ENCODE measurements at regions not wholly inside any gene's neighbourhood (a gene's known extent, or its start where the extent isn't known, plus 50 kb on each side); places are given as distances from the start of the nearest gene placed in this dataset.

GRCh38 chr10:59962756-59963155, 56.4 kb upstream of the CCDC6 start:
- Histone ChIP-seq H4K20me1 (ENCODE audit: insufficient read depth, low read length) (no peaks in the 10 kb centered on the region), H3K27ac (ENCODE audit: low read depth, low read length, poor library complexity, severe bottlenecking) (no peak overlapping the region), H2AFZ (ENCODE audit: low read length) (no peak overlapping the region), H3K9me3 (ENCODE audit: low read length) (no peaks in the 10 kb centered on the region), H3K36me3 (ENCODE audit: insufficient read depth, low read length) (no peaks in the 10 kb centered on the region), H3K4me2 (ENCODE audit: low read length) (no peak overlapping the region), H3K79me2 (ENCODE audit: insufficient read depth, low read depth, low read length) (no peaks in the 10 kb centered on the region), H3K4me1 (ENCODE audit: insufficient read depth, low read length, poor library complexity, severe bottlenecking) (no peaks in the 10 kb centered on the region), H3K9me2 (ENCODE audit: insufficient read depth, low read length) (no peaks in the 10 kb centered on the region), H3K4me3 (ENCODE audit: low read depth, low read length, poor library complexity, severe bottlenecking) (no peak overlapping the region)
- CTCF ChIA-PET (ENCODE audit: unreplicated experiment) = no interaction called here
- BruUV-seq (replicated peaks) = no TSS peak
- intact Hi-C loops (cut with micrococcal nuclease; ENCODE audit: unreplicated experiment) = no loop called here
- no peak for TF ChIP-seq EZH2phosphoT487 (IDR thresholded peaks at IDR 0.05; ENCODE audit: borderline replicate concordance, low read depth, low read length)
- TF ChIP-seq, protein P1, sequence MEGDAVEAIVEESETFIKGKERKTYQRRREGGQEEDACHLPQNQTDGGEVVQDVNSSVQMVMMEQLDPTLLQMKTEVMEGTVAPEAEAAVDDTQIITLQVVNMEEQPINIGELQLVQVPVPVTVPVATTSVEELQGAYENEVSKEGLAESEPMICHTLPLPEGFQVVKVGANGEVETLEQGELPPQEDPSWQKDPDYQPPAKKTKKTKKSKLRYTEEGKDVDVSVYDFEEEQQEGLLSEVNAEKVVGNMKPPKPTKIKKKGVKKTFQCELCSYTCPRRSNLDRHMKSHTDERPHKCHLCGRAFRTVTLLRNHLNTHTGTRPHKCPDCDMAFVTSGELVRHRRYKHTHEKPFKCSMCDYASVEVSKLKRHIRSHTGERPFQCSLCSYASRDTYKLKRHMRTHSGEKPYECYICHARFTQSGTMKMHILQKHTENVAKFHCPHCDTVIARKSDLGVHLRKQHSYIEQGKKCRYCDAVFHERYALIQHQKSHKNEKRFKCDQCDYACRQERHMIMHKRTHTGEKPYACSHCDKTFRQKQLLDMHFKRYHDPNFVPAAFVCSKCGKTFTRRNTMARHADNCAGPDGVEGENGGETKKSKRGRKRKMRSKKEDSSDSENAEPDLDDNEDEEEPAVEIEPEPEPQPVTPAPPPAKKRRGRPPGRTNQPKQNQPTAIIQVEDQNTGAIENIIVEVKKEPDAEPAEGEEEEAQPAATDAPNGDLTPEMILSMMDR (conservative IDR thresholded peaks at IDR 0.05; ENCODE audit: low read length) = no peak
- DNase-seq (ENCODE audit: low spot score) = no peak
- POLR2A ChIA-PET = no interaction called here

DNA sequence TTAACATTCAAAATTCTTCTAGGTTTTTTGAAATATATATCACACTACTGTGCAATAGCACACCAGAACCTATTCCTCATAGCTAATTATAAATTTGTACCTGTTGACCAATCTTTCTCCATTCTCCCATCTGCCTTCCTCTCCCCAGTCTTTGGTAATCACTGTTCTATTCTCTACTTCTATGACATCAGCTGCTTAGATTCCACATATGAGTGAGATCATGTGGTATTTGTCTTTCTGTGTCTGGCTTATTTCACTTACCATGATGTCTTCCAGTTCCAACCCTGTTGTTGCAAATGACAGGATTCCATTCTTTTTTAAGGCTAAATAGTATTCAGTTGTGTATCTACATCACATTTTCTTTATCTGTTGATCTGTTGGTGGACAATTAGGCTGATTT, 54.4 kb upstream of the CCDC6 start:
- no peak for TF ChIP-seq EZH2phosphoT487 (IDR thresholded peaks at IDR 0.05; ENCODE audit: borderline replicate concordance, low read depth, low read length)
- TF ChIP-seq, protein P1 (conservative IDR thresholded peaks at IDR 0.05; ENCODE audit: low read length) = no peak
- Histone ChIP-seq H3K27ac (ENCODE audit: low read depth, low read length, poor library complexity, severe bottlenecking) (no peak overlapping the region), H2AFZ (ENCODE audit: low read length) (no peak overlapping the region), H3K4me1 (ENCODE audit: insufficient read depth, low read length, poor library complexity, severe bottlenecking) (no peaks in the 10 kb centered on the region), H3K79me2 (ENCODE audit: insufficient read depth, low read depth, low read length) (no peaks in the 10 kb centered on the region), H3K9me3 (ENCODE audit: low read length) (no peaks in the 10 kb centered on the region), H3K4me3 (ENCODE audit: low read depth, low read length, poor library complexity, severe bottlenecking) (no peak overlapping the region), H3K36me3 (ENCODE audit: insufficient read depth, low read length) (no peaks in the 10 kb centered on the region), H3K4me2 (ENCODE audit: low read length) (no peak overlapping the region), H3K9me2 (ENCODE audit: insufficient read depth, low read length) (no peaks in the 10 kb centered on the region), H4K20me1 (ENCODE audit: insufficient read depth, low read length) (no peaks in the 10 kb centered on the region)
- POLR2A ChIA-PET = no interaction called here
- no peak for DNase-seq (ENCODE audit: low spot score)
- intact Hi-C loops (cut with micrococcal nuclease; ENCODE audit: unreplicated experiment) = no loop called here
- CTCF ChIA-PET (ENCODE audit: unreplicated experiment) = no interaction called here
- no TSS peak for BruUV-seq (replicated peaks)

- no peaks in the 10 kb centered on the region for H3K9me3 ChIP-seq (ENCODE audit: low read length)
- H4K20me1 ChIP-seq (ENCODE audit: insufficient read depth, low read length) = no peaks in the 10 kb centered on the region
- no peaks in the 10 kb centered on the region for H3K36me3 ChIP-seq (ENCODE audit: insufficient read depth, low read length)
- H3K27ac ChIP-seq (ENCODE audit: low read depth, low read length, poor library complexity, severe bottlenecking) = no peak overlapping the region
- no peaks in the 10 kb centered on the region for H3K79me2 ChIP-seq (ENCODE audit: insufficient read depth, low read depth, low read length)
- ChIA-PET CTCF (ENCODE audit: unreplicated experiment) (no interaction called here), POLR2A (interaction anchor here (0.6 to 1.3 kb wide), 2 partner anchors 32 to 289 kb away, joined by 3 to 6 read pairs; no protein-coding TSS in a partner anchor)
- no TSS peak for BruUV-seq (replicated peaks)
- intact Hi-C loops (cut with micrococcal nuclease; ENCODE audit: unreplicated experiment) = no loop called here
- no peak overlapping the region for H3K4me2 ChIP-seq (ENCODE audit: low read length)
- no peak overlapping the region for H2AFZ ChIP-seq (ENCODE audit: low read length)
- TF ChIP-seq EZH2phosphoT487 (IDR thresholded peaks at IDR 0.05; ENCODE audit: borderline replicate concordance, low read depth, low read length) = no peak
- TF ChIP-seq, protein P1 (conservative IDR thresholded peaks at IDR 0.05; ENCODE audit: low read length) = no peak
- DNase-seq (ENCODE audit: low spot score) = no peak
- no peaks in the 10 kb centered on the region for H3K4me1 ChIP-seq (ENCODE audit: insufficient read depth, low read length, poor library complexity, severe bottlenecking)
- H3K9me2 ChIP-seq (ENCODE audit: insufficient read depth, low read length) = no peaks in the 10 kb centered on the region
- no peak overlapping the region for H3K4me3 ChIP-seq (ENCODE audit: low read depth, low read length, poor library complexity, severe bottlenecking)
These were observed 53.2 kb upstream of the CCDC6 start for GRCh38 chr10:59959504-59960018.

Data from OCI-LY7 (cell line).